ENCODE measurements at regions not wholly inside any gene's neighbourhood (a gene's known extent, or its start where the extent isn't known, plus 50 kb on each side); places are given as distances from the start of the nearest gene placed in this dataset.

DNA sequence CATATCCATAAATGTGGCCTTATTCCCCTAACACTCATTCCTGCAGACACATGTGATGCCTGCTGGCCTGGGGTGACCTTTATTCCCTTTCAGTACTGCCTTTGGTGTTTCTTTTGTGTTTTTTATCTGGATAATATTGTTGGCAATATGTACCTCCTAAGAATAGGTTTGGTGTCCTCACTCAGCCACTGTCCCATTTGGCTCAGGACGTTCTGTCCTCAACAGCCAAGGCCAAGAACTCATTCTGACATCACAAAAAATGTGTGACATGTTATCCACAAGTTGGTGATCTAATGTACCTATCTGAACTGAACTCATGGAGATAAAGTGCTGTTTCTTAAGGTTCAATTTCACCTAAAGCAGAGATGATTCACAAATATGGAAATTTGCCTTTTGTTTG lies 142.9 kb upstream of the GRAMD2B start:
- no peak for TF ChIP-seq EZH2phosphoT487 (IDR thresholded peaks at IDR 0.05; ENCODE audit: borderline replicate concordance, low read depth, low read length)
- TF ChIP-seq CTCF (conservative IDR thresholded peaks at IDR 0.05; ENCODE audit: low read length), result no peak
